NCI-H146 (cell line): ENCODE measurements at regions not wholly inside any gene's neighbourhood (a gene's known extent, or its start where the extent isn't known, plus 50 kb on each side); places are given as distances from the start of the nearest gene placed in this dataset.
A peak's percentile ranks its signal among the peaks of the same experiment; 100 is the strongest.
"Not testable (repeated sequence)": the region's sequence is repeated elsewhere in the genome, so short reads cannot be mapped to it uniquely, and the experiment has no call there.

ENCODE experiments used
- DNase-seq: peaks from one replicate; lab custom pipeline; 2025; lab: John Stamatoyannopoulos, UW

- no peak for DNase-seq
These were observed 246.3 kb downstream of the LACC1 start for GRCh38 chr13:44125943-44126469.

- DNase-seq, result no peak
These were observed 245.0 kb upstream of the SERP2 start for GRCh38 chr13:44128552-44129001.

- DNase-seq, result no peak
These were observed 244.2 kb upstream of the SERP2 start for GRCh38 chr13:44129418-44129817.

- peak; percentile 14 for DNase-seq
These were observed 242.5 kb upstream of the SERP2 start for GRCh38 chr13:44131069-44131614.

GRCh38 chr13:44132710-44133109 is 240.9 kb upstream of the SERP2 start:
- DNase-seq, result no peak

GRCh38 chr13:44133626-44134025 is 240.0 kb upstream of the SERP2 start:
- no peak for DNase-seq

GRCh38 chr13:44135566-44135965 is 238.1 kb upstream of the SERP2 start:
- no peak for DNase-seq

- no peak for DNase-seq
These were observed 236.8 kb upstream of the SERP2 start for GRCh38 chr13:44136696-44137268.

GRCh38 chr13:44137466-44137865 is 236.2 kb upstream of the SERP2 start:
- DNase-seq, result no peak

GRCh38 chr13:44140146-44140545 is 233.5 kb upstream of the SERP2 start:
- DNase-seq, result peak; percentile 99

GRCh38 chr13:44140888-44141724 is 232.5 kb upstream of the SERP2 start:
- no peak for DNase-seq

- DNase-seq, result peak; percentile 97
These were observed 231.7 kb upstream of the SERP2 start for GRCh38 chr13:44141725-44142539.

- no peak for DNase-seq
These were observed 231.1 kb upstream of the SERP2 start for GRCh38 chr13:44142540-44142867.

- no peak for DNase-seq
These were observed 230.5 kb upstream of the SERP2 start for GRCh38 chr13:44142941-44143665.

GRCh38 chr13:44146138-44146537 is 227.5 kb upstream of the SERP2 start:
- DNase-seq, result no peak

GRCh38 chr13:44147233-44147632 is 226.4 kb upstream of the SERP2 start:
- DNase-seq, result peak; percentile 34

- DNase-seq, result no peak
These were observed 226.0 kb upstream of the SERP2 start for GRCh38 chr13:44147648-44148047.

GRCh38 chr13:44148159-44148914 is 225.3 kb upstream of the SERP2 start:
- peak; percentile 73 for DNase-seq

- DNase-seq, result not testable (repeated sequence)
These were observed 224.4 kb upstream of the SERP2 start for GRCh38 chr13:44149231-44149630.

GRCh38 chr13:44149821-44150220 is 223.8 kb upstream of the SERP2 start:
- no peak for DNase-seq

- no peak for DNase-seq
These were observed 222.2 kb upstream of the SERP2 start for GRCh38 chr13:44151474-44151873.
